Endometrium (tissue), 2 donors: ENCODE measurements at regions not wholly inside any gene's neighbourhood (a gene's known extent, or its start where the extent isn't known, plus 50 kb on each side); places are given as distances from the start of the nearest gene placed in this dataset.

Source experiments
- FAIRE-seq: peaks from 2 replicates; lab custom pipeline; 2012; peaks lifted over from hg19 to GRCh38; lab: Jason Lieb, UNC
- donor health status: control.
- donor health status: control.

DNA sequence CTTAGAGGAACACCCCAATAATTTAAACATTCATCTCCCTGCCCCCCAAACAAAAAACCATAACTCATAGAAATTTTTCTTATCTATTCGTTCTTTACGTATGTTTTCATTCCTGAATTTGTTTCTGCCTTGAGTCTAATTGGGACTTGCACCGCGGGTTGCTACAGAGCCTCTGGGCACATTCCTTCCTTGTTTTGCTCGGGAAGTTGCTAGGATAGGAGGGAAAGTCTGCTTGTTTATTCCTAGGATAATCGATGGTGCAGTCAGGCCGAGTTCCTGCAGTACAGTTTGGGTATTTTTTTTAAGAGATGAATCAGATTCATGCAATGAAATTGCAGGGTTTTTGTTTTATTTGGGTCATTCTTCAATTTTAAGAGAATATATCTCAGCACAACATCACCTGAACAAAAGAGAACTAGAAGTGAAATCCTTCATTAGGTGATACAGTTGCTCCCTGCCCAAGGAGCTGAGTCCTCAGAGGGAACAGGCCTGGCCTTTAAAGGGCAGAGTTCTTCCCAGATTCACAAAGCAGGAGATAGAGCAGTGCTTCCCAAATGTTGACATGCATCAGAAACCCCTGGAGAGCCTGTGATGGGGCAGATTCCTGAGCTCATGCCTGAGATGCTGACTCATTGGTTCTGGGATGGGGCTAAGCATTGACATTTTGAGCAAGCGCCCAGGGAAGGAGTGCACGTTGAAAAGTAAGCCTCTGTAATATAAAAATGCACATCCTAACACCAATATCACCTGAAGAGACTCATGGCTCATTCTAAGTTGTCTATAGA is 114.9 kb upstream of the FAM9B start:
- FAIRE-seq: no peak

DNA sequence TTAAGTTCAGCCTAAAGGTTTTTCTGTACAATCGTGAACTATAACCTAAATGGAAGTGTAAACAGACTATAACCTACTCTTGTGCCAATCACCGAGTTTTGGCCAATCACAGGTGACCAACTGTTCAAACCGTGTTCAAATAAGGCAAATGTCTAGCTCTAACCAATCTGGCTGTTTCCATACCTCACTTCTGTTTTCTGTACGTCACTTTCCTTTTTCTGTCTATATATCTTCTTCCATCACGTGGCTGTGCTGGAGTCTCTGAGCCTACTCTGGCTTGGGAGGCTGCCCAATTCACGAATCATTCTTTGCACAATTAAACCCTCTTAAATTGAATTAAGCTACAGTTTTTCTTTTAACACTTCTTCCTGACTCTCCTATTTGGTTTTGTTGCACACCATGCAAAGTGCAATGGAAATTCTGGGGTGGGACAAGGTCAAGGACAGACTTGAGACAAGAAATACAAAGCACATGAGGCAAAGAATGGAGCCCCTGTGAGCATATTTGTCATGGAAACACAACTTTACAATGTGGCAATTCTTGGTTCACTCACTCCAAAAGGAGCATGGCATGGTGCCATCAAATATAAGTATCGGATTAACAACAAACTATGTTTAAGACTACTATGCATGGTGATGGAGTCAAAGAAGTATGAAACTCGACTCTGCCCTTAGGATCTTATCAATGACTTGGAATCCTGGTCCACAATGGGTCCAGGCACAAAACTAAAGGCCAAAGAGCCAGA is 115.7 kb upstream of the FAM9B start:
- FAIRE-seq: no peak

DNA sequence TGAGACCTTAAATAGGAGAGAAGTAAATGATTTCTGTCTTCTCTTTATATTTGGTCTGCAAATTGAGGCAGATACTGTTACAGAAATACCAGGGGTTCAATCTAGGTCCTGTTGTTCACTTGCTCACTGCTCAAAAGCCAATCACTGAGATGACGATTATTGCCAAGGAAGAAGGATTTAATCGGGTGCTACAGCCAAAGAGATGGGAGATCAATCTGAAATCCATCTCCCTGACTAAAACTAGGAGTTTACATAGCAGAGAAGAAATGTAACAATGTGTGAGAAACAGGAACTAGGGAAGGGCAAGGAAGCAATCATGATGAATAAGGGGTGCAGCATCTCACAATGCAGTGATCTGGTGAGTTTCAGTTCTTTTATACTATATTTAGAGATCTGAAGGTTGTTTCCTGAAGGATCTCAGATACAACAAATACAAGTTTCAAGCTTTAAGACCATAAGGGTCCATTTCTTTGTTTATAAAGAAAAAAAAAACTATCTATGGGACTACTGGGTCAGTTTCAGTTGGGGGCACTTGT is 117.9 kb upstream of the FAM9B start:
- FAIRE-seq: no peak

DNA sequence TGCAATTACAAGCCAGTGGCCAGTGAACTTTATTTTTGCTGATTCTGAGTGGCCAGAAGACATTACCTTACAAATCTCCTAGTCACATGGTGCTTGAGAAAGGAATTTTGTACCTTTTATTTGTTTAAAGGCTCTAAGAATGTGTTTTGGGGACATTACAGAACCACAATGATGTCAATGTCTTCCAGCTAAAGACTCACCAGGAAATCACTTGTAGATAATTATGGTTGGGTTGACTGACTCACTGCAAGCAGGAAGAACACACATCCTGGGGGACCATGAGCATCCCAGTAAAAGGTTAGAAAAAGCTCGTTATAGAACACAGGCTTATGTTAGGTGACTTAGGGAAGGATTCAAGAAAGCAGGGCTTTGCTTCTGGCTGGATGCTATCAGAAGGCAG is 119.4 kb upstream of the FAM9B start:
- FAIRE-seq: no peak

DNA sequence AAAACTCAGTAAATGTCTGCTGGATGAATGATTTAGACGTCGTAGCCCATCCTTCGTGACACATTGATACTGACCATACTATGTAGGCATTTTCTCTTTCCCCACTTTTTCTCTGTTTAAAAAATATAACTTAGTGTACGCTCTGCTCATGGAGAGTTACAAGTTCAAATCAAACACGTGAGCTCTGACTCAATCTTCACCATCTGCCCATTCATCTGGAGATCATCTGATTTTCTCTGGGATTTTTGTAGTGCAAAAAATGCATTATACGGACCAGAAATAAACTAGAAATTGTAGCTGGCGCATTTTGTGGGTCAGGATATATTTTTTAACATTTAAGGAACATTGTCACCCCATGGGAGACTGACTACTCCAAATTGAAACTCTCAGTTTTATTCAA is 124.7 kb upstream of the FAM9B start:
- FAIRE-seq: no peak

DNA sequence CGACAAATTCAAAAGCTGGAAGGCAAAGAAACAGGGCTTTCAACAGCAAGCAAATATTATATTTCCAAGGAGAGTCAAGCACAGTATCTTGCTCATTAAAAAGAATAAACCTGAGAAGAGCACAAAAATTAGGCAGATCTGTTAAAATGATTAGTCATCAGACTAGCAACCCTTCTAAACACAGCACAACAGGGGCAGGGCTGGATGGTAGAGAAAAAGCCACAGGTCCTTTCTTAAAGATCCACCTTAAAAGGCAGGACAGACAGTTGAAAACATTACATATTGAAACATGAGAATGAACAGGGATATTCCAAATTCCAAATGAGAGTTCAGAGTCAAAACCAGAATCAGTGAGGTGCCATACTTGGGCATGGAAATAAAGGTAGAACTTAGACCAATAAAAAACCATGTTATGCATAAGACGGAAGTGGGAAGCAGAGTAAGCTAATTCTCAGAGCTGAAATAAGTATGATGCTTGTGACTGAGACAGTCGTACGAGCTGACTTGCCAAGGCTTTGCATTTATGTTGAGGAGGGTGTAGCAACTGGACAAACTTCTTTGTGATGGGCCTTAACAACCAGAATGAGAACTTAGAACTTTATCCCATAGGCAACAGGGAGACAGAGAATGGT is 126.9 kb upstream of the FAM9B start:
- FAIRE-seq: no peak

DNA sequence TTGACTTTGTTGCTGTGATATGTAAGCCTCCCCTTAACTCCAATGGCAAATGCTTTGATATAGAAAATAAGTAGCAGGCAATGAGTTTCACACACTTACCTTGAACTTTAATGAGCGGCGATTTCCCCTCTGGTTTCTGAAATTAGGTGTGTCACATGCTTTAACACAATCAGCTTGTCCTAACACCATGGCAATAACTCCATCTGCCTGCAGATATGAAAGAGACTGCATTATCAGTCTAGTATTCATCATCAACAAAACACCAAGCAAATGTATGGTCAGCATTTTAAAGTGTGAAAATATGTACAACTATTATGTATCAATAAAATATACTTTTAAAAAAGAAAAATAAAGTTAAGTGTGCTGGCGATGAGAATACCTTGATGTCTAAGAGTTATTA is 128.8 kb upstream of the FAM9B start:
- no peak for FAIRE-seq

DNA sequence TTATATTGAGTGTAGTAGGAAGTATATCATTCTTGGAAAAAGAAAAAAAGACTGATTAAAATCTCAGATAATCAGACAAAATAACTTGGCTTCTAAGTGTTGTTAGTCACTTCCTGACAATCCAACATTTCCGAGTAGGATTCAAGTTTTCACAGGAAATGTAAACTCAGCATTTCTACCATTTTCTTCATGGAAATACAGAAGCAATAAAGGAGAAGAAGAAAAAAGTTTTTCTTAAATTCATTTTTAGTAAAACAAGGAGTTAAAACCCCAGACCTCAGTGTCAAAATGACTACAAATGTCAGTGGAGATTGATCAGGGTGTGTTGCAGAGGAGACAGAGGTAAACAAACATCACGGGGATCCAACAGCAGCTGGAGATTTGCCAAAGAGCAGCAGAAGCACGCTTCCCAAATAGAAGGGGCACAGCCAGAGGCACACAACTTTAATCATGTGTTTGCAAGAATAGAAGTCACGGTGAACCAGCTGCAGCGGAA is 129.3 kb upstream of the FAM9B start:
- FAIRE-seq: no peak

DNA sequence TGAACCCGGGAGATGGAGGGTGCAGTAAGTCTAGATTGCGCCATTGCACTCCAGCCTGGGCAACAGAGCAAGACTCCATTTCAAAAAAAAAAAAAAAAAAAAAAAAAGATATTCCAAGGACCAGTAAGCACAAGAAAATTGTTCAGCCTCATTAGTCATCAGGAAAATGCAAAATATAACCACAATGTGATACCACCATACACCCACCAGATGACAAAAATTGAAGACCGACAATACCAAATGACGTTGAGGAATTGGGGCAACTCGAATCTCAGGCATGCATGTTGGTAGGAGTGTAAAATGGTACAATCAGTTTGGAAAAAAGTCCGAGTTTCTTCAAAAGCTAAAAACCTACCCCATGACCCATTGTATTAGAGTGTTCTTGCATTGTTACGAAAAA is 130.2 kb upstream of the FAM9B start:
- no peak for FAIRE-seq

DNA sequence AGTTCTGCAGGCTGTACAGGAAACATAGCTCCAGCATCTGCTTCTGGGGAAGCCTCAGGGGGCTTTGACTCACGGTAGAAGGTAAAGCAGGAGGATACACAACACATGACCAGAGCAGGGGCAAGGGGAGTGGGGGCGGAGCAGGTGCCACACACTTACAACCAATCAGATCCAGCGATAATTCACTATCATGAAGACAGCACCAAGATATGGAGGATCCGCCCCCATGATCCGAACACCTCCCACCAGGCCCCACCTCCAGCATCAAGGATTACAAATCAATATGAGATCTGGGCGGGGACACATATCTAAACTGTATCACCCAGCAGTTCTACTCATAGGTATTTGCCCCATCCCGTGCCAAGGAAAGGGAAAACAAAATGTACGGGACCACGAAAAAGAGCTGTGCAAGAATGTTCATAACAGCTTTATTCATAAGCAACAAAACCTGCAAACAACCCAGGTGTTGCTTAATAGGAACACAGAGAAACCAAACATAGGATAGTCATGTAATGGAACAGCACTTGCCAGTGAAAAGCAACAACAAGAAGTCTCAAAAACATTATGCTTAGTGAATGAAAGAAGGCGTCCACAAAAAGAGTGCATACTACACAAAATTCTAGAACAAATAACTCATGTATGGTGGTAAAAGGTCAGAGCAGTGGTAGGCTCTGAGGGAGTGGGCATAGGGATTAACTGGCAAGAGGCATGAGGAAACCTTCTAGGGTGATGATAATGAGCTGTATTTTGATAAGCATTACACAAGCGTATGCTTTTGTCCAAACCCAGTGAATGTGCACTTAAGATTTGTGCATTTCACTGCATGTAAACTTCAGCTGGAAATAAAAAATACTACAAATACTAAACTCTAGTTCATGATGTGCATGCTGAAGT is 130.9 kb upstream of the FAM9B start:
- no peak for FAIRE-seq

DNA sequence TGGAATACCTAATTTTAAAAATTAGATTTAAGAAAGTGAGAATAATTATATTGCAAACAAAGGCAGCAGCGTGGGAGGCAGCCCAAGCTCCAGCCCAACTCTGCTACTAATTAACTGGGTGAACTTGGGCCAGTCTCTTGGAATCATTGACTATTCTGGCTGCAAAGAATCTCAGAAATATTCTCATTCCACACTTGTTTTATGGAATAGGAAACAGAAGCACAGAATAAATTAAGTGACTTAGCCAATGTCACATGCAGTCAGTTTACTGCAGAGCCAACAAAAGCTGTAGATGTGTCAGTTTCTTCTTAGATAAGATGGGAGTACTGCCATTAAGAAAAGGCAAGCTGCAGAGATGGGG is 132.6 kb upstream of the FAM9B start:
- FAIRE-seq: no peak

DNA sequence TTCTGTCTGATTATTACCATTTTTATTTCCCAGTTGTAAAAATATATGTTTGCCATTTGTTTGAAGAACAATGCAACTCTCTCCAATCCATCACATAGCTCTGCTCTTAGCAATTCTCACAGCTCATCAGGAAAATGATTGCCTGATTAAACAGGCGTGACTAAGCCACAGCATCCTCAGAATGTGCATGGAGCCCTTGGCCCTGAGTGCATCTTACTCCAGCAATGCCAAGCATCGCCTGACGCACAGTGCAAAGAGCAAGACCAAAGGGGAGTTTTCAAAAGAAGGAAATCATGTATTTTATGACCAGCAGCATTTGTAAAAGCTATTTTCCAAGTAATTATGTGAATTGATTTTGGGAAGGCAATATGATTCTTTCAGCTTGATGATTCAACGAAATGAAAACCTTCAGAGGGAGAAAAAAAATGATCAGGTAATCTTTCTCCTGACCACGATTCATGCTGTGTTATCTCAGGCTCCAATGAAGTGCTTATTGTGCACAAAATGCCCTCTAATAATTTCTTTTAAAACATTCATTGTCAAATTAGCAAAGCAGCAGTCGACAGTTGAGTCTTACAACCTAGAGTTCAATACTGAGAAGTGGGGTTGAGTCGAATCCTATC is 138.0 kb upstream of the FAM9B start:
- no peak for FAIRE-seq

DNA sequence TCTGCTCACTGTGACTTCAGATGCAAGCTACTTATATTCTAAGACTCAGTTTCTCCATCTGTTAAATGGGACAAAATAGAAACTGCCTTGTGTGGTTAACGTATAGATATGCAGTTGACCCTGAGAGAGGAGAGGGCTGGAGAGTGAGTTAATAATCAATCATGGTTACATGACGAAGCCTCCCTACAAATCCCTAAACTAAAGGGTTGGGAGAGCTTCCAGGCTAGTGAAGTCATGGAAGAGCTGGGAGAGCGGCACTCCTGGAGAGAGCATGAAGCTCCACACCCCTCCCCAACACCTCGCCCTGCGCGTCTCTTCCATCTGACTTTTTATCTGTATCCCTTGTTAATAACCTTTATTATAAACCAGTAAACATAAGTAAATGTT is 138.5 kb upstream of the FAM9B start:
- FAIRE-seq: no peak

DNA sequence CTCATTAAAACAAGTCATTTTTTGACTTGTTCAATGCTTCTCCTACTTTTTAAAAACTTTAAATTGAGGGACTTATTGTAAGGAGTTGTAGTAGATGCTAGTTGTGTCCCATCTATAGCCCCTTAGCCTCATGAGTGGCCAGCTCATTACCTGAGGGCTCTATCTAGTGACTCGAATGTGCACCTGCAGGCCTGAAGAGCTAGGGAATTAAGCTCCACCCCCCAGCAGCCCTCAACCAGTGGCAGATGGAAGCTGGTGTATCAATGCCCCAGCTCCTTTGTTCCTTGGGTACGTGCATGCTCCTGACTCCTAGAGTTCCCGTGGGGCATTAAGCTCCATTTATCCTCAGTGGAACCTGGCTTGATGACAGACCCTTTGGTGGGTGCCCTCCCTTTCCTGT is 146.7 kb upstream of the FAM9B start:
- FAIRE-seq: no peak

DNA sequence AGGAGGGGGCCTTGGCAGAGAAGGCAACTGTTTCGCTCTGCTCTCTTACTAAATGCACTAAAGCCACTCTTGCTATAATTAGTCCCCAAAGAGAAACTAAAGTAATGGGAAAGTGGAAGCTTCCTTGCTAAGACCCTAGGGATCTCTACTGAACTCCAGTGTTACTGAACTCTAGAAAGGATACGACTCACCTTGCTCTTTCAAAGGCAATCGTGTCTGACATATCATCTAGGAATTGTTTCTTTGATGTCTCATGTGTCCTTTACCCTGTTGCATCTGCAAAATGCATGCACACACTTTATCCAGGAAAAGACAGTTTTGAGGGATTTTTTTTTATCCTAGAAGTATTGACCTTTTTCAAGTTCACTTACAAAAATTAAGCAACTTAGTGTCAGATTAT is 148.1 kb upstream of the FAM9B start:
- no peak for FAIRE-seq

DNA sequence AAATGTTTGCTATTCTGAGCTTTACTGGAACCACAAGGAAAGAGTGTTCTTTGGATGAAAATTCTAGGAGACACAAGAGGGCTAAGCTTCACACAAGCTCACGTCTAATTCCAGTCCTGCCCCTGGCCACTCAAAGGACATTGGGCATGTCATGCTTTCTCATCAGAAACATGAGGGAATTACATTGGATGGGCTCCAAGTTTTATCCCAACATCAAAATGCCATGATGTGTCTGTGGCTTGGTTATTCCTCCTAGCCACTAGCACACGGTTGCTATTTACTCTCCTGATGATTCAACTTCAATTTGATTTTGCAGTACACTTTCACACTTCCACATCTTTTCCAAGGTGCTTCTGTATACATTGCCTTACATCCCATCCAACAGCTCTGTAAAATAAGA is 149.6 kb upstream of the FAM9B start:
- FAIRE-seq: no peak

DNA sequence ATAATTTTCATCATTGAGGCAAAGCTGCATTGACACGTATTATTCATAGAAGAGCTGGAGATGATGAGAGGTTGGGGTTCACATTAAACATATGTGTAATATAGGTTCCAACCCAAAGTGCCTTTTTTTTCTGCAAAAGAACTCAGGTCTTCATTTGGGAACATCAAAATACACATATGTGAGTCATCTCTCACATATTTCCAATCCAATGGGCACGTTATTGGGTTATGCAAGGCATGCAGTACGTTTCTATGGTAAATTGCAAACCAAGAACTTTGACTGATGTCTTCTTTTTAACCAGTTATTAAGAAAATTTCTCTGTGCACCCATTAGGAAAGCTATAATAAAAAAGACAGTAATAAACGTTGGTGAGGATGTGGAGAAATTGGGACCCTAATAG is 150.3 kb upstream of the FAM9B start:
- FAIRE-seq: no peak

DNA sequence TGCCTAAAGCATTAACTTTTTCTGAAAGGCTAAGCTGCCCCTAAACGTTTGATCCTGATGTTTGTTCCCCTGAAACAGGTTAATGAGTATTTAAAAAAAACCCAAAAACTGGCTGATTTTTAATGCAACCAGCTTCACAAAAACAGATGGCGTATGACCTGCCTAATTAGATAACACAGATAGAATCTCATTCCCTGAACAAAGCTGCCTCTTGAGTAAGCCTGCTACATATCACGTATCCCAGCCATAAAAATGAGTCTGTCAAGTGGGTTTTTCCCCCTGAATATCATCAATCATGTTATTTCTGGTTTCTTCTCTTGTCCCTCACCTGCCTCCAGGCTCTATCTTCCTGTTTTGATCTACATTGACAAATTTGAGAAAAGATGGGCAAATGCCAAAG is 154.2 kb upstream of the FAM9B start:
- no peak for FAIRE-seq

DNA sequence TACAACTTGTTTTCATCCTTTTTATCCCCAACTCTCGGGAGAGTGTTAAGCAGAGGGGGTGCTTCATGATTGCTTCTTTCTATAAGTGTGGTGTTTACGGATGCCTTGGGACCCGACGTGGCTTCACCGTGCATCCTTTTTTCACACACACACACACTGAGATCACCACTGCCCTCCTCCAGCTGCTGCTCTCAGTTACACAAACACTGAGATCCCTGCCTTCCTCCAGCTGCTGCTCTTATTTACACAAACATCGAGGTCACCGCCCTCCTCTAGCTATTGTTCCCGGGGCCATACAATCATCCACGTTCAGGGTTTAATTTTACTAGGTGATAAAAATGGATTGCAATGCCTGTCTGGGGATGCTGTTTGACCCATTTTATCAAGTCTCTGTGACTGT is 155.4 kb upstream of the FAM9B start:
- no peak for FAIRE-seq

DNA sequence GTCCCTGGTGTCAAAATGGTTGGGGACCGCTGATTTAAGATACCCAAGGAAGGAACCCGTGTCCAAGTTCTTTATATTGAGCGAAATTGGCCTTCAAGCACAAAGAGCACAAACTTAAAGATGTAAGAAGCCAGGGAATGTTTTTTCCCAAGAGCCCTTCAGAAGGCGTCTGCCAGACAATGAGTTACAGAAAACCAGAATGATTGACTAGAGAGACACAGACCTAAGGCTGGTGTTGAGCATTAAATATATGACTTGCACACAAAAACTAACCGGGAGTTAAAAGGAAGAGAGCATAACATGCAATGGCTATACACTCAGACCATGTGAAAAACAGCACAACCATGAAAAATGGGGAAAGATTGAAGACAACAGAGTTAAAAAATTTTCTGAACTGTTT is 157.5 kb upstream of the FAM9B start:
- FAIRE-seq: no peak

DNA sequence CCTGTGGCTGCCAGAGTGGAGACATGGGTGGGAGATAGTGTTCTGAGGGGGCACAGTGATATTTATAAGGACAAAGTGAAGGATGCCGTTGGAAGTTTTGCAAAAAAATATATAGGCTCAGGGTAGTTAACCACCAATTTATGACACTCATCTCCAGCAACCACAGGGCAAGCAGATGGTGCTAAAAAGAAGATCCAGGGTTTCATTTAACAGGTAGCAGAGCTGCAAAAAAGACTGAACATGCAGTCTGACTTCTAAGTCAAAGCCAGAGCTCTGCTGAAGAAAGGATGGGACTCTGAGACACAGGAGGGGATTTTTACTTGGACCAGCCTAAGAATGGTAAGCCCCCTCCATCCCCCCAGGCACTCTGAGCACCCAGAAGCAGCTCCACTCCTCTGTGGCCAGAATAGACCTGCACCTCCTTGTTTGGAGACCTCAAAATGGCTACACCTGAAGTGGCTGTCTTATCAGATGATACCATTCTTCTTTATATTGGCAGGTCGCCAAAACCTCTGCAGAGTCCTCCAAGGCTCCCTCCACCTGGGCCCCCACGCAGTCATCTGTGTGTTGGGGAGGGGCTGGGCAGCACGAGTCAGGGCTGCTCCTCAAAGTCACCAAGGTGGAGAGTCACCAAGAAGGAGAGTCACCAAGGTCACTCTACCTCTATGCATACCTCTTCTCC is 161.4 kb upstream of the FAM9B start:
- no peak for FAIRE-seq
